ENCODE measurements at regions not wholly inside any gene's neighbourhood (a gene's known extent, or its start where the extent isn't known, plus 50 kb on each side); places are given as distances from the start of the nearest gene placed in this dataset.

- H3K4me3 ChIP-seq (replicated peaks; ENCODE audit: low read depth, low read length): no peak overlapping the region
- no peak for TF ChIP-seq CTCF (IDR thresholded peaks at IDR 0.05; ENCODE audit: low read length, missing control alignments)
- DNase-seq (ENCODE audit: low read depth): peak; percentile 37
Measured at GRCh38 chr21:37994211-37994610, 78.0 kb upstream of the KCNJ6 start.

- no peak overlapping the region for H3K4me3 ChIP-seq (replicated peaks; ENCODE audit: low read depth, low read length)
- no peak for TF ChIP-seq CTCF (IDR thresholded peaks at IDR 0.05; ENCODE audit: low read length, missing control alignments)
- DNase-seq (ENCODE audit: low read depth): no peak
Measured at GRCh38 chr21:38012672-38013071, 96.4 kb upstream of the KCNJ6 start.

- no peak overlapping the region for H3K4me3 ChIP-seq (replicated peaks; ENCODE audit: low read depth, low read length)
- TF ChIP-seq CTCF (IDR thresholded peaks at IDR 0.05; ENCODE audit: low read length, missing control alignments): no peak
- DNase-seq (ENCODE audit: low read depth): no peak
Measured at GRCh38 chr21:38013741-38014140, 97.5 kb upstream of the KCNJ6 start.

GRCh38 chr21:38014298-38014697, 98.0 kb upstream of the KCNJ6 start:
- DNase-seq (ENCODE audit: low read depth): no peak
- TF ChIP-seq CTCF (IDR thresholded peaks at IDR 0.05; ENCODE audit: low read length, missing control alignments): no peak

GRCh38 chr21:38027901-38028498, 111.7 kb upstream of the KCNJ6 start:
- no peak overlapping the region for H3K4me3 ChIP-seq (replicated peaks; ENCODE audit: low read depth, low read length)
- DNase-seq (ENCODE audit: low read depth): peak; percentile 64
- TF ChIP-seq CTCF (IDR thresholded peaks at IDR 0.05; ENCODE audit: low read length, missing control alignments): no peak

More at GRCh38 chr21:38014298-38014697, 98.0 kb upstream of the KCNJ6 start:
- H3K4me3 ChIP-seq (replicated peaks; ENCODE audit: low read depth, low read length): no peak overlapping the region

GRCh38 chr21:38032082-38032801, 116.0 kb upstream of the KCNJ6 start:
- H3K4me3 ChIP-seq (replicated peaks; ENCODE audit: low read depth, low read length): no peak overlapping the region
- TF ChIP-seq CTCF (IDR thresholded peaks at IDR 0.05; ENCODE audit: low read length, missing control alignments): no peak
- no peak for DNase-seq (ENCODE audit: low read depth)

GRCh38 chr21:38036016-38036415, 119.8 kb upstream of the KCNJ6 start:
- no peak for DNase-seq (ENCODE audit: low read depth)
- H3K4me3 ChIP-seq (replicated peaks; ENCODE audit: low read depth, low read length): no peak overlapping the region
- TF ChIP-seq CTCF (IDR thresholded peaks at IDR 0.05; ENCODE audit: low read length, missing control alignments): no peak

All from fibroblast of pulmonary artery (primary cell).